ENCODE measurements at regions not wholly inside any gene's neighbourhood (a gene's known extent, or its start where the extent isn't known, plus 50 kb on each side); places are given as distances from the start of the nearest gene placed in this dataset.
A peak's percentile ranks its signal among the peaks of the same experiment; 100 is the strongest.
"Not testable (repeated sequence)": the region's sequence is repeated elsewhere in the genome, so short reads cannot be mapped to it uniquely, and the experiment has no call there.

GRCh38 chr16:88142056-88142935, 191.1 kb downstream of the BANP start:
- H3K79me2 ChIP-seq (ENCODE audit: control insufficient read depth, insufficient read depth, low read length); H3K4me3 ChIP-seq; BruUV-seq (replicated peaks); H3K9ac ChIP-seq (ENCODE audit: insufficient read depth in 1 of 2, low read depth in 2 of 2, low read length in 2 of 2); H3K36me3 ChIP-seq (ENCODE audit: control insufficient read depth, insufficient read depth, low read length); in situ Hi-C loops (cut with MboI); H3K9me1 ChIP-seq (ENCODE audit: control insufficient read depth, insufficient read depth, low read length); H4K20me1 ChIP-seq (replicated peaks; ENCODE audit: control insufficient read depth, insufficient read depth, low read length); H2AFZ ChIP-seq (ENCODE audit: low read depth, low read length); H3K27ac ChIP-seq (ENCODE audit: extremely low read depth, low read depth, low read length); H3K4me2 ChIP-seq (ENCODE audit: insufficient read depth, low read length); H3K9me3 ChIP-seq (replicated peaks; ENCODE audit: control insufficient read depth, insufficient read depth, low read depth, low read length); POLR2A ChIA-PET; CTCF ChIA-PET (ENCODE audit: low intra/inter-chr PET ratio); intact Hi-C loops (cut with micrococcal nuclease): not testable (repeated sequence)
- H3K27me3 ChIP-seq (ENCODE audit: control insufficient read depth in 2 of 2, insufficient read depth in 2 of 2, low read length in 2 of 2), result peaks cover 2 to 26% of the 10 kb centered on the region in 2 experiments; a peak in 3 of 5 replicates
- H3K4me1 ChIP-seq (replicated peaks in 1 of 2; ENCODE audit: control insufficient read depth in 2 of 2, insufficient read depth in 2 of 2, low read length in 2 of 2), result peaks cover 0 to 27% of the 10 kb centered on the region in 2 experiments; a peak in 3 of 5 replicates
- peak in 2 of 4 experiments; percentile 29 to 54 for DNase-seq (ENCODE audit: extremely low read depth in 1 of 4, low spot score in 3 of 4)
- peak; percentile 85 for FAIRE-seq
- WGBS (ENCODE audit: insufficient coverage, low coverage, missing lambda C conversion rate), result 19% methylated on average over 18 of the region's 23 CpGs
- peak; percentile 78 for ATAC-seq
- peak; percentile 20; the same call in 1 of the 2 replicates for TF ChIP-seq CTBP1 (IDR thresholded peaks at IDR 0.05; ENCODE audit: borderline replicate concordance)
- TF ChIP-seq RCOR1 (IDR thresholded peaks at IDR 0.05; ENCODE audit: borderline replicate concordance in 1 of 2, low read depth in 2 of 2, low read length in 2 of 2), result peak in 1 of 2 experiments; percentile 26; a peak in 1 of 4 replicates
- 0 out of 2 replicates have a peak, but pooled peaks have one; percentile 16 for TF ChIP-seq SOX6 (IDR thresholded peaks at IDR 0.05)
- TF ChIP-seq TAL1 (IDR thresholded peaks at IDR 0.05), result peak; percentile 37; the same call in 1 of the 2 replicates
- peak; percentile 59 for TF ChIP-seq CBFA2T2 (conservative IDR thresholded peaks at IDR 0.05)
- TF ChIP-seq USF1 (CRISPR knock-in tag; IDR thresholded peaks at IDR 0.05), result peak; percentile 73
- TF ChIP-seq L3MBTL2 (IDR thresholded peaks at IDR 0.05), result peak; percentile 73
- peak in 1 of 2 experiments; percentile 17 for TF ChIP-seq E2F6 (IDR thresholded peaks at IDR 0.05; ENCODE audit: borderline replicate concordance in 1 of 2, extremely low read depth in 1 of 2, insufficient read depth in 1 of 2, insufficient read length in 1 of 2, low read depth in 1 of 2, low read length in 1 of 2, poor library complexity in 1 of 2, severe bottlenecking in 1 of 2)
- 0 out of 4 replicates have a peak, but pooled peaks of 1 of the 2 experiments have one; percentile 31 for TF ChIP-seq FOXK2 (conservative IDR thresholded peaks at IDR 0.05 in 1 of 2, IDR thresholded peaks at IDR 0.05 in 1 of 2; ENCODE audit: low read depth in 2 of 2)
- peak; percentile 54 for TF ChIP-seq CXXC5 (CRISPR knock-in tag; IDR thresholded peaks at IDR 0.05)
- TF ChIP-seq BHLHE40 (IDR thresholded peaks at IDR 0.05; ENCODE audit: low read length), result peak; percentile 64
- 0 out of 2 replicates have a peak, but pooled peaks have one; percentile 24 for TF ChIP-seq MAX (CRISPR knock-in tag; IDR thresholded peaks at IDR 0.05)

All from K562 (cell line).